ENCODE measurements at regions not wholly inside any gene's neighbourhood (a gene's known extent, or its start where the extent isn't known, plus 50 kb on each side); places are given as distances from the start of the nearest gene placed in this dataset.
A peak's percentile ranks its signal among the peaks of the same experiment; 100 is the strongest.

- no peak overlapping the region for H3K4me3 ChIP-seq (ENCODE audit: low read depth, low read length)
- TF ChIP-seq CTCF (IDR thresholded peaks at IDR 0.05; ENCODE audit: control insufficient read depth, extremely low read depth, insufficient read depth) = no peak
- no peak for DNase-seq (ENCODE audit: low read depth)
These were observed 512.2 kb upstream of the MARCKS start for GRCh38 chr6:113344969-113345368.

GRCh38 chr6:113347436-113347835 lies 509.7 kb upstream of the MARCKS start:
- no peak for TF ChIP-seq CTCF (IDR thresholded peaks at IDR 0.05; ENCODE audit: control insufficient read depth, extremely low read depth, insufficient read depth)

GRCh38 chr6:113350461-113350860 lies 506.7 kb upstream of the MARCKS start:
- DNase-seq (ENCODE audit: low read depth) = no peak
- H3K4me3 ChIP-seq (ENCODE audit: low read depth, low read length) = no peak overlapping the region
- TF ChIP-seq CTCF (IDR thresholded peaks at IDR 0.05; ENCODE audit: control insufficient read depth, extremely low read depth, insufficient read depth) = no peak

More at GRCh38 chr6:113347436-113347835, 509.7 kb upstream of the MARCKS start:
- no peak for DNase-seq (ENCODE audit: low read depth)
- H3K4me3 ChIP-seq (ENCODE audit: low read depth, low read length) = no peak overlapping the region

GRCh38 chr6:113351173-113351834 lies 505.8 kb upstream of the MARCKS start:
- no peak for TF ChIP-seq CTCF (IDR thresholded peaks at IDR 0.05; ENCODE audit: control insufficient read depth, extremely low read depth, insufficient read depth)
- DNase-seq (ENCODE audit: low read depth) = no peak
- H3K4me3 ChIP-seq (ENCODE audit: low read depth, low read length) = no peak overlapping the region

GRCh38 chr6:113352029-113352801 lies 504.9 kb upstream of the MARCKS start:
- no peak overlapping the region for H3K4me3 ChIP-seq (ENCODE audit: low read depth, low read length)
- TF ChIP-seq CTCF (IDR thresholded peaks at IDR 0.05; ENCODE audit: control insufficient read depth, extremely low read depth, insufficient read depth) = no peak
- DNase-seq (ENCODE audit: low read depth) = peak; percentile 91

GRCh38 chr6:113352831-113353230 lies 504.3 kb upstream of the MARCKS start:
- DNase-seq (ENCODE audit: low read depth) = no peak
- TF ChIP-seq CTCF (IDR thresholded peaks at IDR 0.05; ENCODE audit: control insufficient read depth, extremely low read depth, insufficient read depth) = no peak
- no peak overlapping the region for H3K4me3 ChIP-seq (ENCODE audit: low read depth, low read length)
